HepG2 (cell line): ENCODE measurements at regions not wholly inside any gene's neighbourhood (a gene's known extent, or its start where the extent isn't known, plus 50 kb on each side); places are given as distances from the start of the nearest gene placed in this dataset.

ENCODE experiments used
- ATAC-seq: fragments of 200-7000 bp; cut with Tn5 transposase; 3 replicates; pipeline ENCODE4 v1.9.1; 2020; ENCODE audit warnings: mild to moderate bottlenecking, moderate library complexity
- BruUV-seq: library from RNA; stranded (reverse); fragments of 400-500 nt; replicated peaks from 2 replicates; lab custom pipeline; 2021; lab: Mats Ljungman, UMichigan
- CTCF ChIA-PET: fragments of 300-600 bp; formaldehyde crosslinking; extraction: SDS; loops from one replicate; lab custom pipeline; 2021; ENCODE audit warnings: low total read pairs, inconsistent platforms, low intra/inter-chr PET ratio; lab: Yijun Ruan, JAX
- POLR2A ChIA-PET: fragments of 350-600 bp; sonication (Branson Sonifier 250); formaldehyde crosslinking; loops from one replicate; lab custom pipeline; 2020; ENCODE audit warnings: antibody characterized with exemption, inconsistent platforms; lab: Yijun Ruan, JAX
- DNase-seq: peaks from one replicate; pipeline ENCODE4 v3.0.0-alpha.2; 2015; ENCODE audit warnings: low spot score
- FAIRE-seq: peaks from 3 replicates; lab custom pipeline; 2011; peaks lifted over from hg19 to GRCh38; lab: Jason Lieb, UNC
- H2AFZ ChIP-seq: one replicate; pipeline ENCODE4 v1.6.1; 2011; ENCODE audit warnings: low read length, inconsistent platforms
- H3K27ac ChIP-seq: fragments of 300-600 bp; 3 replicates; pipeline ENCODE4 v1.8.0; 2011; ENCODE audit warnings: mixed run types, mild to moderate bottlenecking, mixed read lengths, low read length, inconsistent platforms; ENCODE audit not compliant: insufficient read depth; ENCODE audit errors: extremely low read length
- H3K27me3 ChIP-seq, 2 experiments: fragments of 200-600 bp in 1 of 2; 2 replicates in 1 of 2; 3 replicates in 1 of 2; pipeline versions ENCODE4 v1.6.0 to v1.8.0; 2011; ENCODE audit warnings: low read length in 2 of 2, mild to moderate bottlenecking in 2 of 2, moderate library complexity in 2 of 2, inconsistent platforms in 1 of 2; ENCODE audit not compliant: insufficient read depth in 2 of 2, control insufficient read depth in 1 of 2
- H3K36me3 ChIP-seq, 2 experiments: fragments of 200-600 bp in 1 of 2; replicated peaks in 1 of 2; 2 replicates in 1 of 2; 3 replicates in 1 of 2; pipeline versions ENCODE4 v1.5.1 to v1.8.0; 2011; ENCODE audit warnings: low read length in 2 of 2, inconsistent platforms in 1 of 2; ENCODE audit not compliant: insufficient read depth in 2 of 2, control insufficient read depth in 1 of 2
- H3K4me1 ChIP-seq: 2 replicates; pipeline ENCODE4 v1.5.1; 2012; ENCODE audit warnings: low read length, inconsistent platforms; ENCODE audit not compliant: insufficient read depth
- H3K4me2 ChIP-seq: 2 replicates; pipeline ENCODE4 v1.6.0; 2011; ENCODE audit warnings: low read depth, low read length, inconsistent platforms
- H3K4me3 ChIP-seq, 3 experiments: fragments of 200-600 bp in 1 of 3; sonication (generic), shearing (Covaris generic) in 1 of 3; replicated peaks in 1 of 3; 2 replicates each; pipeline ENCODE4 v1.5.1; 2011 to 2016; ENCODE audit warnings: low read length in 3 of 3, inconsistent platforms in 2 of 3, low read depth in 2 of 3, mild to moderate bottlenecking in 2 of 3, control low read depth in 1 of 3, mixed read lengths in 1 of 3; ENCODE audit not compliant: insufficient read depth in 1 of 3
- H3K79me2 ChIP-seq: one replicate; pipeline ENCODE4 v1.6.1; 2011; ENCODE audit warnings: low read length, inconsistent platforms; ENCODE audit not compliant: insufficient read depth
- H3K9ac ChIP-seq: 2 replicates; pipeline ENCODE4 v1.6.0; 2011; ENCODE audit warnings: mild to moderate bottlenecking, low read depth, low read length, inconsistent platforms; ENCODE audit not compliant: insufficient read depth
- H3K9me3 ChIP-seq: 2 replicates; pipeline ENCODE4 v1.5.1; 2012; ENCODE audit warnings: mild to moderate bottlenecking, low read length
- H4K20me1 ChIP-seq: 2 replicates; pipeline ENCODE4 v1.6.0; 2011; ENCODE audit warnings: inconsistent platforms, mild to moderate bottlenecking, low read length, moderate library complexity; ENCODE audit not compliant: insufficient read depth
- KLF11 ChIP-seq: IDR thresholded peaks from 2 replicates; pipeline ENCODE4 v1.6.1; 2016; ENCODE audit warnings: missing compliant biosample characterization
- MTF2 ChIP-seq: sonication (generic); formaldehyde crosslinking; IDR thresholded peaks from 2 replicates; pipeline ENCODE4 v1.5.0; 2020; ENCODE audit warnings: missing genetic modification reagents, borderline replicate concordance
- MYPOP ChIP-seq: sonication (generic); formaldehyde crosslinking; IDR thresholded peaks from 2 replicates; pipeline ENCODE4 v1.8.1; 2023; ENCODE audit warnings: mild to moderate bottlenecking, moderate library complexity, missing genetic modification reagents
- NFKBIZ ChIP-seq: IDR thresholded peaks from 2 replicates; pipeline ENCODE4 v1.6.1; 2018; ENCODE audit warnings: missing genetic modification reagents, missing compliant biosample characterization
- ONECUT2 ChIP-seq: sonication (generic); formaldehyde crosslinking; IDR thresholded peaks from 2 replicates; pipeline ENCODE4 v1.4.0; 2020; ENCODE audit warnings: missing genetic modification reagents
- POLR2G ChIP-seq: fragments of 200-400 bp; formaldehyde crosslinking; IDR thresholded peaks from 2 replicates; pipeline ENCODE4 v1.6.1; 2018; ENCODE audit warnings: mild to moderate bottlenecking, low read depth, low read length, moderate library complexity
- SIX4 ChIP-seq: sonication (generic); formaldehyde crosslinking; IDR thresholded peaks from 2 replicates; pipeline ENCODE4 v1.4.0; 2020; ENCODE audit warnings: missing genetic modification reagents
- STAG1 ChIP-seq: sonication (generic); formaldehyde crosslinking; IDR thresholded peaks from 2 replicates; pipeline ENCODE4 v1.4.0; 2020; ENCODE audit warnings: missing genetic modification reagents
- ZC3H13 ChIP-seq: sonication (generic); formaldehyde crosslinking; IDR thresholded peaks from 2 replicates; pipeline ENCODE4 v1.8.1; 2023; ENCODE audit warnings: mild to moderate bottlenecking, missing genetic modification reagents, moderate library complexity
- ZNF350 ChIP-seq: sonication (generic); formaldehyde crosslinking; IDR thresholded peaks from 2 replicates; pipeline ENCODE4 v1.4.0; 2020; ENCODE audit warnings: mild to moderate bottlenecking, low read depth, missing genetic modification reagents, borderline replicate concordance
- ZNF512B ChIP-seq: sonication (generic); formaldehyde crosslinking; IDR thresholded peaks from 2 replicates; pipeline ENCODE4 v1.5.1; 2020; ENCODE audit warnings: missing genetic modification reagents, mild to moderate bottlenecking, borderline replicate concordance
- ZNF747 ChIP-seq: sonication (generic); formaldehyde crosslinking; IDR thresholded peaks from 2 replicates; pipeline ENCODE4 v1.8.1; 2023; ENCODE audit warnings: missing genetic modification reagents, mild to moderate bottlenecking, borderline replicate concordance
- WGBS: methylation state at CpG from one replicate; pipeline ENCODE4 v1.1.6; 2017; ENCODE audit warnings: low lambda C conversion rate; 5-methylcytosine and 5-hydroxymethylcytosine counted together
- in situ Hi-C: cut with HindIII; loops from 2 replicates; pipeline ENCODE4 v1.10.0; 2017; ENCODE audit warnings: low pct_unique_long_range_greater_than_20kb; ENCODE audit not compliant: extremely low pct_ligation_motif_present
- intact Hi-C: fragments of 100-400 bp; cut with micrococcal nuclease; formaldehyde crosslinking; loops from one replicate; pipeline ENCODE4 v1.10.0; 2022; ENCODE audit not compliant: unreplicated experiment

- CTCF ChIA-PET: no interaction called here
- no peak overlapping the region for H3K9ac ChIP-seq
- H3K27me3 ChIP-seq: peaks cover 0 to 4% of the 10 kb centered on the region in 2 experiments; a peak in 2 of 5 replicates
- no TSS peak for BruUV-seq
- ATAC-seq (no peak), FAIRE-seq (no peak), DNase-seq (no peak)
- in situ Hi-C loops (no loop called here), intact Hi-C loops (no loop called here)
- WGBS: 57% methylated on average over 4 of the region's 4 CpGs
- no peaks in the 10 kb centered on the region for H3K79me2 ChIP-seq
- no peak overlapping the region for H2AFZ ChIP-seq
- no peaks in the 10 kb centered on the region; the same call in 1 of the 2 replicates for H3K9me3 ChIP-seq
- no peak overlapping the region for H3K4me3 ChIP-seq
- no peaks in the 10 kb centered on the region for H3K4me1 ChIP-seq
- H4K20me1 ChIP-seq: no peaks in the 10 kb centered on the region
- H3K36me3 ChIP-seq: no peaks in the 10 kb centered on the region
- H3K27ac ChIP-seq: no peak overlapping the region
- H3K4me2 ChIP-seq: no peak overlapping the region
- TF ChIP-seq ZC3H13 (CRISPR knock-in tag): no peak
- TF ChIP-seq MTF2 (CRISPR knock-in tag): no peak
- no peak for TF ChIP-seq SIX4 (CRISPR knock-in tag)
- TF ChIP-seq MYPOP: no peak
- TF ChIP-seq POLR2G: no peak
- no peak for TF ChIP-seq ONECUT2 (CRISPR knock-in tag)
- no peak for TF ChIP-seq ZNF512B
- TF ChIP-seq STAG1 (CRISPR knock-in tag): no peak
- TF ChIP-seq KLF11 (CRISPR knock-in tag): no peak
- TF ChIP-seq ZNF747 (CRISPR knock-in tag): no peak
- no peak for TF ChIP-seq NFKBIZ (CRISPR knock-in tag)
- no peak for TF ChIP-seq ZNF350 (CRISPR knock-in tag)
- TF ChIP-seq, all 625 proteins: peak for 0
- POLR2A ChIA-PET: no interaction called here
These were observed 265.8 kb downstream of the FGF9 start for GRCh38 chr13:21936674-21937073.
